PC-3 (cell line): ENCODE measurements at regions not wholly inside any gene's neighbourhood (a gene's known extent, or its start where the extent isn't known, plus 50 kb on each side); places are given as distances from the start of the nearest gene placed in this dataset.

Experiments
- EZH2 ChIP-seq: fragments of 300-600 bp; sonication (generic); IDR thresholded peaks from one replicate; pipeline ENCODE4 v1.6.1; 2017; ENCODE audit warnings: antibody characterized with exemption, mild to moderate bottlenecking, low read length; ENCODE audit not compliant: unreplicated experiment
- EZH2phosphoT487 ChIP-seq: fragments of 300-600 bp; sonication (generic); IDR thresholded peaks from 2 replicates; pipeline ENCODE4 v1.6.1; 2018; ENCODE audit warnings: mild to moderate bottlenecking, antibody characterized with exemption, low read length, borderline replicate concordance
- TF ChIP-seq, protein P1 (sequence below): fragments of 300-600 bp; sonication (generic); conservative IDR thresholded peaks from 2 replicates; pipeline ENCODE4 v1.5.1; 2017; ENCODE audit warnings: antibody characterized with exemption, low read depth, mild to moderate bottlenecking, low read length

DNA sequence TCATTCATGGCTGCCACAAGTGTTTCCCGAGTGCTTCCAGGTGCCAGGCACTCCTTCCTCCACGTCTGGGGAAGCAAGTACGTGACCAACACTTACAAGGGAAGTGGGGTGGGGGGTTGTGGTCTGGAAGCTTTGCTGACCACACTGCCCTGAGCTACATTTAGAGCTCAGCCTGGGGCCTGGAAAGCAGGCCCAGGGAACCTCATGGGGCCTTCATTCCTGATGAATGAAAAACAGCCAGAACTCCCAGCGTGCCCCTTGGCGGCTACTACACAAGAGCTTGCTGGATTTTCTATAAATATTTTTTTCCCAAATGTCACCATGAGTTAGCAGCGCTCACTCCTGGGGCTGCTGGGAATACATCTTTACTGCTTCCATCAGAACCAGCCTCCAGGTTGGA lies 73.3 kb downstream of the ABCC12 start:
- TF ChIP-seq, protein P1, sequence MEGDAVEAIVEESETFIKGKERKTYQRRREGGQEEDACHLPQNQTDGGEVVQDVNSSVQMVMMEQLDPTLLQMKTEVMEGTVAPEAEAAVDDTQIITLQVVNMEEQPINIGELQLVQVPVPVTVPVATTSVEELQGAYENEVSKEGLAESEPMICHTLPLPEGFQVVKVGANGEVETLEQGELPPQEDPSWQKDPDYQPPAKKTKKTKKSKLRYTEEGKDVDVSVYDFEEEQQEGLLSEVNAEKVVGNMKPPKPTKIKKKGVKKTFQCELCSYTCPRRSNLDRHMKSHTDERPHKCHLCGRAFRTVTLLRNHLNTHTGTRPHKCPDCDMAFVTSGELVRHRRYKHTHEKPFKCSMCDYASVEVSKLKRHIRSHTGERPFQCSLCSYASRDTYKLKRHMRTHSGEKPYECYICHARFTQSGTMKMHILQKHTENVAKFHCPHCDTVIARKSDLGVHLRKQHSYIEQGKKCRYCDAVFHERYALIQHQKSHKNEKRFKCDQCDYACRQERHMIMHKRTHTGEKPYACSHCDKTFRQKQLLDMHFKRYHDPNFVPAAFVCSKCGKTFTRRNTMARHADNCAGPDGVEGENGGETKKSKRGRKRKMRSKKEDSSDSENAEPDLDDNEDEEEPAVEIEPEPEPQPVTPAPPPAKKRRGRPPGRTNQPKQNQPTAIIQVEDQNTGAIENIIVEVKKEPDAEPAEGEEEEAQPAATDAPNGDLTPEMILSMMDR = no peak
- no peak for TF ChIP-seq EZH2
- TF ChIP-seq EZH2phosphoT487 = no peak
